ENCODE measurements at regions not wholly inside any gene's neighbourhood (a gene's known extent, or its start where the extent isn't known, plus 50 kb on each side); places are given as distances from the start of the nearest gene placed in this dataset.

DNA sequence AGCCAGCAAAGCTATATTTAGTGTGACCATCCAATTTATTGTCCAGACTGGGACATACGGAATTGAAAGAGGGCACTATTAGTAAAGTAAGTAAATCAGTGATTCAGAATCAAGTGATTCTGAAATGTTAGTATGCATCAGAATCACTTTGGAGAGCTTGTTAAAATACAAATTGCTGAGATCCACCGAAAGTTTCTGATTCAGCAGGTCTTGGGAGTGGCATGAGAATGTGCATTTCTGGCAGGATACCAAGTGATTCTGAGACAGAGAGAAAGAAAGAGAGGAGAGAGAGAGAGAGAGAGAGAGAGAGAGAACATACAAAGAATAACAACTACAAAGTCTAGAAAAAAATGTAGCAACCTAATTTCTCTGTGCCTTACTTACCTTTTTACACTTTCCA, 65.4 kb upstream of the ASTN2 start:
- TF ChIP-seq, protein P1, sequence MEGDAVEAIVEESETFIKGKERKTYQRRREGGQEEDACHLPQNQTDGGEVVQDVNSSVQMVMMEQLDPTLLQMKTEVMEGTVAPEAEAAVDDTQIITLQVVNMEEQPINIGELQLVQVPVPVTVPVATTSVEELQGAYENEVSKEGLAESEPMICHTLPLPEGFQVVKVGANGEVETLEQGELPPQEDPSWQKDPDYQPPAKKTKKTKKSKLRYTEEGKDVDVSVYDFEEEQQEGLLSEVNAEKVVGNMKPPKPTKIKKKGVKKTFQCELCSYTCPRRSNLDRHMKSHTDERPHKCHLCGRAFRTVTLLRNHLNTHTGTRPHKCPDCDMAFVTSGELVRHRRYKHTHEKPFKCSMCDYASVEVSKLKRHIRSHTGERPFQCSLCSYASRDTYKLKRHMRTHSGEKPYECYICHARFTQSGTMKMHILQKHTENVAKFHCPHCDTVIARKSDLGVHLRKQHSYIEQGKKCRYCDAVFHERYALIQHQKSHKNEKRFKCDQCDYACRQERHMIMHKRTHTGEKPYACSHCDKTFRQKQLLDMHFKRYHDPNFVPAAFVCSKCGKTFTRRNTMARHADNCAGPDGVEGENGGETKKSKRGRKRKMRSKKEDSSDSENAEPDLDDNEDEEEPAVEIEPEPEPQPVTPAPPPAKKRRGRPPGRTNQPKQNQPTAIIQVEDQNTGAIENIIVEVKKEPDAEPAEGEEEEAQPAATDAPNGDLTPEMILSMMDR (IDR thresholded peaks at IDR 0.05), result no peak
- no peak for TF ChIP-seq POLR2A (IDR thresholded peaks at IDR 0.05)
